ENCODE measurements at regions not wholly inside any gene's neighbourhood (a gene's known extent, or its start where the extent isn't known, plus 50 kb on each side); places are given as distances from the start of the nearest gene placed in this dataset.

DNA sequence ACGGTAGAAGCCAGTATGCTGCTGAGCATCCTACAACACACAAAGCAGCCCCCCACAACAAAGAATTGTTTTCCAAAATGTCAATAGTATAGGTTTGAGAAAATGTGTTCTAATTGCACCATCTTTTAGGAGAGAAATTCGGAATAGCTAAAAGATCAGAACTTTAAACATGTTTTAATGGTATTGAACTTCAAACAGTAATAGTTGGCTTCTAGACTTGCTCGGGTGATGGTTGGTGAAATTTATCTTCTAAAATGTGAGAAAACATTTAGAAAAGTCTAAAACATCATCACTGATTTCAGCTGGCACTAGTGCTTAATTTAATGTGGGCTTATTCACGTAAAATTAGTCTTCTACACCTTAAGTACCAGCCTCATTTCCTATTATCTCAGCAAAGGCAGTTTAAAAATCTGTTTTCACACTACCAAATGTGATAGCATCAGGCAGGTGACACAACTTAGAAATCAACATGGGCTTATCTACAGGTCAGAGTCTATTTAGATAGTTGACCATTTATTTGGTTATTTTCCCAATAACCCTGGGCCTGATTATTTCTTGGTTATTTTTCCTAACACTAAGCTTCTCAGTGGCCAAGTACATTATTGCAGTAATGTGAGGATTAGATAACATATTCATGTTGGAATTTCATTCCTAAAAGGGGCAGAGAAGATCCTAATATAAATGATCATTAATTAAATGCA is 399.3 kb upstream of the PKN2 start:
- TF ChIP-seq, protein P1, sequence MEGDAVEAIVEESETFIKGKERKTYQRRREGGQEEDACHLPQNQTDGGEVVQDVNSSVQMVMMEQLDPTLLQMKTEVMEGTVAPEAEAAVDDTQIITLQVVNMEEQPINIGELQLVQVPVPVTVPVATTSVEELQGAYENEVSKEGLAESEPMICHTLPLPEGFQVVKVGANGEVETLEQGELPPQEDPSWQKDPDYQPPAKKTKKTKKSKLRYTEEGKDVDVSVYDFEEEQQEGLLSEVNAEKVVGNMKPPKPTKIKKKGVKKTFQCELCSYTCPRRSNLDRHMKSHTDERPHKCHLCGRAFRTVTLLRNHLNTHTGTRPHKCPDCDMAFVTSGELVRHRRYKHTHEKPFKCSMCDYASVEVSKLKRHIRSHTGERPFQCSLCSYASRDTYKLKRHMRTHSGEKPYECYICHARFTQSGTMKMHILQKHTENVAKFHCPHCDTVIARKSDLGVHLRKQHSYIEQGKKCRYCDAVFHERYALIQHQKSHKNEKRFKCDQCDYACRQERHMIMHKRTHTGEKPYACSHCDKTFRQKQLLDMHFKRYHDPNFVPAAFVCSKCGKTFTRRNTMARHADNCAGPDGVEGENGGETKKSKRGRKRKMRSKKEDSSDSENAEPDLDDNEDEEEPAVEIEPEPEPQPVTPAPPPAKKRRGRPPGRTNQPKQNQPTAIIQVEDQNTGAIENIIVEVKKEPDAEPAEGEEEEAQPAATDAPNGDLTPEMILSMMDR (IDR thresholded peaks at IDR 0.05), result no peak
- no peak for TF ChIP-seq POLR2A (IDR thresholded peaks at IDR 0.05)
- no peaks in the 10 kb centered on the region for H3K9me3 ChIP-seq
- H3K4me1 ChIP-seq, result no peaks in the 10 kb centered on the region
- no peak overlapping the region for H3K4me3 ChIP-seq
- H3K36me3 ChIP-seq (ENCODE audit: low read depth, missing control alignments), result no peaks in the 10 kb centered on the region
- 90 to 93% methylated on average over 4 of the region's 4 CpGs for WGBS, 2 donors
- H3K27ac ChIP-seq, result no peak overlapping the region
- H3K27me3 ChIP-seq, result no peaks in the 10 kb centered on the region
- intact Hi-C loops (cut with DNase I; ENCODE audit: low total_unique reads), result no loop called here
- DNase-seq, result no peak

DNA sequence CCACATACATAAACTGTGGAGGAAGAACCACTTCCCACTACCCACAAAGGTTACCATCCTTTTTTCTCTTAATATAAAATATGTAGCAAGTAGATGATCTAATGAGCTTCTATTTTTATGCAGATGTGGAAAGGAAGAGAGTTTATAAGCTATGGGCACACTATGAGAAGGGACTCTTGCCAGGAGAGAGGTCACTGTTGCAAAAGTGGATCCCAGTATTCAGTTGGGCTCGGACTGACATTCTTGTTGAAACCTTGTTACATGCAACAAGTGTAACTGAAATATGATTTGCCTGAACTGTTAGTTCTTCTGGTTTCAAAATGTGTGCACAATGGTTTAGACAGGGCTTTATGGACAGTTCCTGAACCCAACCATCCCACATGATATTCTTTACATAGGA is 397.4 kb upstream of the PKN2 start:
- no peaks in the 10 kb centered on the region for H3K27me3 ChIP-seq
- H3K36me3 ChIP-seq (ENCODE audit: low read depth, missing control alignments), result no peaks in the 10 kb centered on the region
- no peak overlapping the region for H3K4me3 ChIP-seq
- no peaks in the 10 kb centered on the region for H3K9me3 ChIP-seq
- intact Hi-C loops (cut with DNase I; ENCODE audit: low total_unique reads), result no loop called here
- 32 to 46% methylated on average over 1 of the region's 1 CpG for WGBS, 2 donors
- TF ChIP-seq POLR2A (IDR thresholded peaks at IDR 0.05), result no peak
- TF ChIP-seq, protein P1 (IDR thresholded peaks at IDR 0.05), result no peak
- no peak overlapping the region for H3K27ac ChIP-seq
- DNase-seq, result no peak
- no peaks in the 10 kb centered on the region for H3K4me1 ChIP-seq

DNA sequence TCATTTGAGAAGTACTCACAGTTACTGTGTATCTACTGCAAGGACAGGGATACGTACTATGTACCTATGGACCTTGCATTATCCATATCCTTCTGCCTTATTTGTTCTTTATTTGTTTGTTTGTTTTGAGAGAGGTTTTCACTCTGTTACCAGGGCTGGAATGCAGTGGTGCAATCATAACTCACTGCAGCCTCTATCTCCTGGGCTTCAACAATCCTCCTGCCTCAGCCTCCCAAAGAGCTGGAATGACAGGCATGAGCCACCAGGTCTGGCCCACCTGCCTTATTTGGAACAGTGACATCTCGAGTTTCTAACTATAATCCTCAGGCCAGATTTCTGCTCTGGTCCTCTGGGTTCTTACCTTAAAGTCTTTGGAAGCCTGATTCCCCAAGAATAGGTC is 395.5 kb upstream of the PKN2 start:
- no peak overlapping the region for H3K4me3 ChIP-seq
- WGBS, 2 donors, result 88 to 93% methylated on average over 2 of the region's 2 CpGs
- TF ChIP-seq, protein P1 (IDR thresholded peaks at IDR 0.05), result no peak
- no peak for TF ChIP-seq POLR2A (IDR thresholded peaks at IDR 0.05)
- H3K9me3 ChIP-seq, result no peaks in the 10 kb centered on the region
- no peak overlapping the region for H3K27ac ChIP-seq
- H3K27me3 ChIP-seq, result no peaks in the 10 kb centered on the region
- intact Hi-C loops (cut with DNase I; ENCODE audit: low total_unique reads), result no loop called here
- H3K36me3 ChIP-seq (ENCODE audit: low read depth, missing control alignments), result no peaks in the 10 kb centered on the region
- no peak for DNase-seq
- no peaks in the 10 kb centered on the region for H3K4me1 ChIP-seq

DNA sequence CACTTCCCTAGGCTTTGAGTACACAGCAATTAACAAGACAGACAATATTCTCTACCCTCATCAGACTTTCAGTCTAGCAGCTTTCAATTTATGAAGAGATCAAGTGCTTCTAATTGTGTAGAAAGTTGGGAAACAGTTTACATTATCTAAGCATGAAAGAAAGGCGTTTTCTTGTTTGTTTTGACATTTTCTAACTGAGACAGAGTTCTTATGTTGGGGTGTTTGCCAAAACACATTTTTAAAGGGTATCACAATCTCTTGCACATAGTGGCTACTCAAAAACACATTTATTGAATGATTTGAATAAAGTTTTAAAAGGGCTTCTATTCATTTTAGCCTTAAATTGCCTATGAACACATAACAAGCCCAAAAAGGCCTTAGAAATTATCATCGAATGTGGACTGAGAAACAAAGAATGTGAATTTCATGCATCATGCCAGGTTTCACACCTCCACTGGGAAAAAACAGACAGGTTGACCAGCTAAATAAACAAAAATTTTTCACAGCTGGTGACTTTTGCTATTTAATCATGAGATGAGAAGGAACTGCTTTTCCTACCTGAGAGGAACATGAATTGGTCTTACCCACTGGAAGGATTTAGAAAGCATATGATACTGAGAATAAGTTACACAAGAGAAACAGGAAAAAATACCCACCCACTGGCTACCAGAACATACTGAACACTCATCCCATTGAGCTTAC is 394.5 kb upstream of the PKN2 start:
- intact Hi-C loops (cut with DNase I; ENCODE audit: low total_unique reads), result loop anchor here (10.0 kb wide), 1 partner anchor 1335 kb away; no protein-coding TSS in a partner anchor
- WGBS, 2 donors, result 73 to 77% methylated on average over 2 of the region's 2 CpGs

More for the DNA sequence above, 394.5 kb upstream of the PKN2 start:
- no peaks in the 10 kb centered on the region for H3K27me3 ChIP-seq
- no peaks in the 10 kb centered on the region for H3K36me3 ChIP-seq (ENCODE audit: low read depth, missing control alignments)
- no peaks in the 10 kb centered on the region for H3K9me3 ChIP-seq
- TF ChIP-seq, protein P1 (IDR thresholded peaks at IDR 0.05), result no peak
- TF ChIP-seq POLR2A (IDR thresholded peaks at IDR 0.05), result no peak
- no peaks in the 10 kb centered on the region for H3K4me1 ChIP-seq
- H3K27ac ChIP-seq, result no peak overlapping the region
- DNase-seq, result no peak
- H3K4me3 ChIP-seq, result no peak overlapping the region

Measured in testis (tissue), 2 donors.